Neural progenitor cell (in vitro differentiated cells): ENCODE measurements at regions not wholly inside any gene's neighbourhood (a gene's known extent, or its start where the extent isn't known, plus 50 kb on each side); places are given as distances from the start of the nearest gene placed in this dataset.

ENCODE experiments used
- DNase-seq: peaks from one replicate; pipeline ENCODE4 v3.0.0-alpha.2; 2016; ENCODE audit warnings: low spot score
- H2AFZ ChIP-seq: fragments of 200-600 bp; sonication (generic); replicated peaks from 2 replicates; pipeline ENCODE4 v1.6.1; 2016; ENCODE audit warnings: antibody characterized with exemption
- H3F3A ChIP-seq: fragments of 200-600 bp; sonication (generic); 2 replicates; pipeline ENCODE4 v1.6.1; 2016; ENCODE audit warnings: antibody characterized with exemption, low read depth
- H3K27ac ChIP-seq: fragments of 200-600 bp; sonication (generic); 2 replicates; pipeline ENCODE4 v1.5.1; 2016; ENCODE audit warnings: mild to moderate bottlenecking
- H3K27me3 ChIP-seq: fragments of 200-600 bp; sonication (generic); 2 replicates; pipeline ENCODE4 v1.6.1; 2016; ENCODE audit warnings: mild to moderate bottlenecking, moderate library complexity
- H3K36me3 ChIP-seq: fragments of 200-600 bp; sonication (generic); 2 replicates; pipeline ENCODE4 v1.5.1; 2016
- H3K4me1 ChIP-seq: fragments of 200-600 bp; sonication (generic); 2 replicates; pipeline ENCODE4 v1.6.1; 2016; ENCODE audit warnings: mixed run types
- H3K4me2 ChIP-seq: fragments of 200-600 bp; sonication (generic); 2 replicates; pipeline ENCODE4 v1.6.1; 2016
- H3K4me3 ChIP-seq: fragments of 200-600 bp; sonication (generic); 2 replicates; pipeline ENCODE4 v1.5.1; 2016
- H3K79me2 ChIP-seq: fragments of 200-600 bp; sonication (generic); 2 replicates; pipeline ENCODE4 v1.6.1; 2016; ENCODE audit warnings: low read depth
- H3K9ac ChIP-seq: fragments of 200-600 bp; sonication (generic); 2 replicates; pipeline ENCODE4 v1.6.1; 2016
- H3K9me3 ChIP-seq: fragments of 200-600 bp; sonication (generic); 2 replicates; pipeline ENCODE4 v1.5.1; 2016; ENCODE audit warnings: low read depth
- H4K20me1 ChIP-seq: fragments of 200-600 bp; sonication (generic); 2 replicates; pipeline ENCODE4 v1.6.1; 2016; ENCODE audit warnings: low read depth
- H3K27ac Mint-ChIP-seq: 3 replicates; pipeline ENCODE4 v1.8.0; 2021; ENCODE audit warnings: mixed read lengths
- H3K27me3 Mint-ChIP-seq: 2 replicates; pipeline ENCODE4 v1.8.0; 2022; ENCODE audit warnings: low read depth, mild to moderate bottlenecking, inconsistent platforms, moderate library complexity, mixed read lengths; ENCODE audit not compliant: insufficient read depth
- H3K36me3 Mint-ChIP-seq: 3 replicates; pipeline ENCODE4 v1.8.0; 2021; ENCODE audit warnings: mixed read lengths
- H3K4me1 Mint-ChIP-seq: 3 replicates; pipeline ENCODE4 v1.8.0; 2021; ENCODE audit warnings: mixed read lengths
- H3K4me3 Mint-ChIP-seq: 3 replicates; pipeline ENCODE4 v1.8.0; 2021; ENCODE audit warnings: mild to moderate bottlenecking, moderate library complexity, mixed read lengths
- H3K9me3 Mint-ChIP-seq: 3 replicates; pipeline ENCODE4 v1.8.0; 2020; ENCODE audit warnings: mixed read lengths
- EZH2 ChIP-seq: fragments of 200-600 bp; sonication (generic); IDR thresholded peaks from 2 replicates; pipeline ENCODE4 v1.6.1; 2017; ENCODE audit warnings: antibody characterized with exemption, mild to moderate bottlenecking, moderate library complexity
- EZH2phosphoT487 ChIP-seq: fragments of 200-600 bp; sonication (generic); IDR thresholded peaks from 2 replicates; pipeline ENCODE4 v1.6.1; 2017; ENCODE audit warnings: antibody characterized with exemption
- TF ChIP-seq, protein P1 (sequence below): fragments of 200-600 bp; sonication (generic); IDR thresholded peaks from 2 replicates; pipeline ENCODE4 v1.5.1; 2017; ENCODE audit warnings: antibody characterized with exemption, mild to moderate bottlenecking

DNA sequence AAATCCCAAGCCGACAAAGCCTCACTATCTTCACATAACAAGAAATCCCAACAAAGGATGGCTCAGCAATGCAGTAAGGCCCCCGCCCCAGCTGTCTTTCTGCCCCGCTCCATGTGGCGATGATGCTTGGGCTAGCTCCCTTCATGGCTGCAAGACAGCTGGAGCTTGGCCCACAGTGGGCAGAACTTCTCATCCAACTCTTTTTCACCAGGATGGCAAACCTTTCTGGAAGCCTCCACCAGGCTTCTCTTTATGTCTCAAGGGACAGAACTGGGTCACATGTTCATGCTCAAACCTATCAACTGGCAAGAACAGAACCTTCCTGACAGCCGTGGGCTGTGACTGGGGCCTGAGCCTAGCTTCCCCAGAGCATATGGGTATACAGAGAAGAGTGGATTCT, 260.5 kb upstream of the MKLN1 start:
- no peak overlapping the region for H3K4me3 Mint-ChIP-seq
- H2AFZ ChIP-seq = no peak overlapping the region
- no peak for DNase-seq
- H3F3A ChIP-seq = no peaks in the 10 kb centered on the region
- H3K36me3 ChIP-seq = no peaks in the 10 kb centered on the region
- H3K27ac Mint-ChIP-seq = no peak overlapping the region
- H3K27ac ChIP-seq = no peak overlapping the region
- no peaks in the 10 kb centered on the region for H3K9me3 Mint-ChIP-seq
- H3K9me3 ChIP-seq = no peaks in the 10 kb centered on the region
- H3K9ac ChIP-seq = no peak overlapping the region
- TF ChIP-seq EZH2 (no peak), EZH2phosphoT487 (no peak)
- TF ChIP-seq, protein P1, sequence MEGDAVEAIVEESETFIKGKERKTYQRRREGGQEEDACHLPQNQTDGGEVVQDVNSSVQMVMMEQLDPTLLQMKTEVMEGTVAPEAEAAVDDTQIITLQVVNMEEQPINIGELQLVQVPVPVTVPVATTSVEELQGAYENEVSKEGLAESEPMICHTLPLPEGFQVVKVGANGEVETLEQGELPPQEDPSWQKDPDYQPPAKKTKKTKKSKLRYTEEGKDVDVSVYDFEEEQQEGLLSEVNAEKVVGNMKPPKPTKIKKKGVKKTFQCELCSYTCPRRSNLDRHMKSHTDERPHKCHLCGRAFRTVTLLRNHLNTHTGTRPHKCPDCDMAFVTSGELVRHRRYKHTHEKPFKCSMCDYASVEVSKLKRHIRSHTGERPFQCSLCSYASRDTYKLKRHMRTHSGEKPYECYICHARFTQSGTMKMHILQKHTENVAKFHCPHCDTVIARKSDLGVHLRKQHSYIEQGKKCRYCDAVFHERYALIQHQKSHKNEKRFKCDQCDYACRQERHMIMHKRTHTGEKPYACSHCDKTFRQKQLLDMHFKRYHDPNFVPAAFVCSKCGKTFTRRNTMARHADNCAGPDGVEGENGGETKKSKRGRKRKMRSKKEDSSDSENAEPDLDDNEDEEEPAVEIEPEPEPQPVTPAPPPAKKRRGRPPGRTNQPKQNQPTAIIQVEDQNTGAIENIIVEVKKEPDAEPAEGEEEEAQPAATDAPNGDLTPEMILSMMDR = no peak
- H4K20me1 ChIP-seq = no peaks in the 10 kb centered on the region
- no peaks in the 10 kb centered on the region for H3K27me3 Mint-ChIP-seq
- no peaks in the 10 kb centered on the region for H3K36me3 Mint-ChIP-seq
- H3K4me1 ChIP-seq = peaks cover 5% of the 10 kb centered on the region
- peaks cover 5% of the 10 kb centered on the region for H3K4me1 Mint-ChIP-seq
- H3K4me3 ChIP-seq = no peak overlapping the region
- H3K4me2 ChIP-seq = no peak overlapping the region
- no peaks in the 10 kb centered on the region for H3K79me2 ChIP-seq
- H3K27me3 ChIP-seq = no peaks in the 10 kb centered on the region

DNA sequence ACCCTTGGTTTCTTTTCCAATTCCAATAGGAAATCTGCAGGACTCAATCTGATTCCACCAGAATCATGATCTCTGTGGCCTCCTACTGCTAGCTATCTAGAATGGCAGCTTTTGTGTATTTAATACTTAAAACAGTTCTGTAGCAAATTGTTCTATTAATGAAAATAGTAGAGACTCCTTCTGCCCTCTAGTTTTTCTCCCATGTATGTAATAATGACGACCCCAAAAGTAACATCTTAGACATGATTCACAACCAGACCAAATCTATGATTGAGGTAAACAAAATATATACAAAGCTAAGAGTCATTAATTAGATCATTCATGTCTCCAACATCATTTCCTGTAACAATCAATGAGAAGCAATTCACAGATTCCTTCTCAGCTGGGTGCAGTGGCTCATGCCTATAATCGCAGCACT, 259.1 kb upstream of the MKLN1 start:
- H3K36me3 ChIP-seq = no peaks in the 10 kb centered on the region
- no peak overlapping the region for H3K27ac ChIP-seq
- Mint-ChIP-seq H3K27me3 (no peaks in the 10 kb centered on the region), H3K27ac (no peak overlapping the region), H3K9me3 (no peaks in the 10 kb centered on the region), H3K36me3 (no peaks in the 10 kb centered on the region), H3K4me3 (no peak overlapping the region), H3K4me1 (peaks cover 8% of the 10 kb centered on the region)
- peaks cover 5% of the 10 kb centered on the region for H3K4me1 ChIP-seq
- H3K4me2 ChIP-seq = no peak overlapping the region
- H3K79me2 ChIP-seq = no peaks in the 10 kb centered on the region
- H2AFZ ChIP-seq = no peak overlapping the region
- no peak overlapping the region for H3K4me3 ChIP-seq
- TF ChIP-seq EZH2 (no peak), EZH2phosphoT487 (no peak)
- TF ChIP-seq, protein P1 = no peak
- H3F3A ChIP-seq = no peaks in the 10 kb centered on the region
- H3K27me3 ChIP-seq = no peaks in the 10 kb centered on the region
- no peaks in the 10 kb centered on the region for H4K20me1 ChIP-seq
- H3K9ac ChIP-seq = no peak overlapping the region
- no peaks in the 10 kb centered on the region for H3K9me3 ChIP-seq
- peak; percentile 13 for DNase-seq

DNA sequence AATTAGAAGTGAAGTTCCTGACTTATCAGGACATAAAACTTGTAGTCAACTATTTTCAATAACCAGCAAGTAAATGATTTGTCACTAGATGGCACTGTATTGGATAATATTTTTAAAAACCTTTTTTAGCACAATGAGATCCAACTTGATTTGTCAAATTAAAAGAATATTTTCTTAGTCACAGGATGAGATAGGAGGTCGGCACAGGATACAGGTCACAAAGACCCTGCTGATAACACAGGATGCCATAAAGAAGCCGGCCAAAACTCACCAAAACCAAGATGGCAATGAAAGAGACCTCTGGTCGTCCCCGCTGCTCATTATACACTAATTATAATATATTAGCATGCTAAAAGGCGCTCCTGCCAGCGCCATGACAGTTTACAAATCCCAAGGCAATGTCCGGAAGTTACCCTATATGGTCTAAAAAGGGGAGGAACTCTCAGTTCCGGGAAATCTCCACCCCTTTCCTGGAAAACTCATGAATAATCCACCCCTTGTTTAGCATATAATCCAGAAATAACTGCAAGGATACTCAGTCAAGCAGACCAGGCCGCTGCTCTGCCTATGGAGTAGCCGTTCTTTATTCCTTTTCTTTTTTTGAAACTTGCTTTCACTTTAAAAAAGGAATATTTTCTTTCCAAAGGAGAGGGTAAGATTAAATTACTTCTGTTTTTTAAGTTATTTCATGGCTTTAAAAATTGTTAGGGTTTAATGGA, 255.7 kb upstream of the MKLN1 start:
- Histone ChIP-seq H3K36me3 (no peaks in the 10 kb centered on the region), H4K20me1 (no peaks in the 10 kb centered on the region), H3K9ac (no peak overlapping the region), H3F3A (no peaks in the 10 kb centered on the region), H3K27me3 (no peaks in the 10 kb centered on the region), H3K79me2 (no peaks in the 10 kb centered on the region), H3K4me1 (peaks cover 5% of the 10 kb centered on the region), H3K9me3 (no peaks in the 10 kb centered on the region), H3K4me2 (no peak overlapping the region), H3K4me3 (no peak overlapping the region), H3K27ac (no peak overlapping the region), H2AFZ (no peak overlapping the region)
- TF ChIP-seq, protein P1 = peak; percentile 32
- no peak for TF ChIP-seq EZH2
- no peak overlapping the region for H3K27ac Mint-ChIP-seq
- no peak overlapping the region for H3K4me3 Mint-ChIP-seq
- H3K4me1 Mint-ChIP-seq = peaks cover 17% of the 10 kb centered on the region
- H3K36me3 Mint-ChIP-seq = no peaks in the 10 kb centered on the region
- no peak for DNase-seq
- H3K9me3 Mint-ChIP-seq = no peaks in the 10 kb centered on the region
- H3K27me3 Mint-ChIP-seq = no peaks in the 10 kb centered on the region
